WTC11 (cell line): ENCODE measurements at regions not wholly inside any gene's neighbourhood (a gene's known extent, or its start where the extent isn't known, plus 50 kb on each side); places are given as distances from the start of the nearest gene placed in this dataset.
"Not testable (repeated sequence)": the region's sequence is repeated elsewhere in the genome, so short reads cannot be mapped to it uniquely, and the experiment has no call there.

ENCODE experiments used
- JUN ChIP-seq: sonication (generic); formaldehyde crosslinking; IDR thresholded peaks from 2 replicates; pipeline ENCODE4 v1.8.0; 2023; ENCODE audit warnings: mild to moderate bottlenecking, missing genetic modification reagents
- MXD4 ChIP-seq: fragments of 250-450 bp; sonication (Bioruptor Pico); IDR thresholded peaks from 2 replicates; pipeline ENCODE4 v1.8.0; 2021; ENCODE audit warnings: mild to moderate bottlenecking, moderate library complexity, borderline replicate concordance
- NR2C2 ChIP-seq: sonication (generic); formaldehyde crosslinking; IDR thresholded peaks from 2 replicates; pipeline ENCODE4 v1.8.0; 2022; ENCODE audit warnings: mild to moderate bottlenecking, missing genetic modification reagents
- SP1 ChIP-seq: sonication (generic); formaldehyde crosslinking; conservative IDR thresholded peaks from 2 replicates; pipeline ENCODE4 v1.8.1; 2022; ENCODE audit warnings: missing genetic modification reagents
- ZNF121 ChIP-seq: sonication (generic); formaldehyde crosslinking; IDR thresholded peaks from 2 replicates; pipeline ENCODE4 v1.8.0; 2023; ENCODE audit warnings: missing genetic modification reagents
- TF ChIP-seq, protein P1 (sequence below): fragments of 200-600 bp; IDR thresholded peaks from 2 replicates; pipeline ENCODE4 v1.8.0; 2022; ENCODE audit warnings: antibody characterized with exemption
- TF ChIP-seq, protein P2 (sequence below): sonication (generic); formaldehyde crosslinking; IDR thresholded peaks from 2 replicates; pipeline ENCODE4 v1.8.0; 2023; ENCODE audit warnings: missing genetic modification reagents, mild to moderate bottlenecking, borderline replicate concordance
- TF ChIP-seq, protein P3 (sequence below): sonication (generic); formaldehyde crosslinking; IDR thresholded peaks from 2 replicates; pipeline ENCODE4 v1.8.0; 2022; ENCODE audit warnings: mild to moderate bottlenecking, missing genetic modification reagents

DNA sequence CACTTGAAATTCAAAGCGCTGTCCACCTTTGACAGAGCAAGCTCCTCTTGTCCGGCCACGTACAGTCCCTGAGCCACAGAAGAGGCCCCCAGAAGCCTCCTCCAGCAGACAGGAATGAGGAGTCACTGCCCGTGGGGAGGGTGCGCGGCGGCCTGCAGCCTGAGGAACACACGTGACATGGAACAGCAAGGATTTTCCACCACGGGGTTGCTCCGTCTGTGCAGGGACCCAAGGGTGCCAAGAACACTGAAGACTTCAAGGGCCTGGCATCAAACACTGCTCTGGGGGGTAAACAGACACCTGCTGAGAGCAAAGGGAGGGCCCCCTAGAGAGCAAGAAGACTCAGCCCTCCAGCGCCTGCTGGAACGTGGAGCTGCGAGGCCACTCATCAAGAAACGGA, 237.9 kb upstream of the SGCG start:
- TF ChIP-seq, protein P1, sequence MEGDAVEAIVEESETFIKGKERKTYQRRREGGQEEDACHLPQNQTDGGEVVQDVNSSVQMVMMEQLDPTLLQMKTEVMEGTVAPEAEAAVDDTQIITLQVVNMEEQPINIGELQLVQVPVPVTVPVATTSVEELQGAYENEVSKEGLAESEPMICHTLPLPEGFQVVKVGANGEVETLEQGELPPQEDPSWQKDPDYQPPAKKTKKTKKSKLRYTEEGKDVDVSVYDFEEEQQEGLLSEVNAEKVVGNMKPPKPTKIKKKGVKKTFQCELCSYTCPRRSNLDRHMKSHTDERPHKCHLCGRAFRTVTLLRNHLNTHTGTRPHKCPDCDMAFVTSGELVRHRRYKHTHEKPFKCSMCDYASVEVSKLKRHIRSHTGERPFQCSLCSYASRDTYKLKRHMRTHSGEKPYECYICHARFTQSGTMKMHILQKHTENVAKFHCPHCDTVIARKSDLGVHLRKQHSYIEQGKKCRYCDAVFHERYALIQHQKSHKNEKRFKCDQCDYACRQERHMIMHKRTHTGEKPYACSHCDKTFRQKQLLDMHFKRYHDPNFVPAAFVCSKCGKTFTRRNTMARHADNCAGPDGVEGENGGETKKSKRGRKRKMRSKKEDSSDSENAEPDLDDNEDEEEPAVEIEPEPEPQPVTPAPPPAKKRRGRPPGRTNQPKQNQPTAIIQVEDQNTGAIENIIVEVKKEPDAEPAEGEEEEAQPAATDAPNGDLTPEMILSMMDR: not testable (repeated sequence)
- TF ChIP-seq JUN (CRISPR knock-in tag); MXD4 (CRISPR knock-in tag); SP1; ZNF121 (CRISPR knock-in tag); NR2C2 (CRISPR knock-in tag): not testable (repeated sequence)
- TF ChIP-seq, protein P2, sequence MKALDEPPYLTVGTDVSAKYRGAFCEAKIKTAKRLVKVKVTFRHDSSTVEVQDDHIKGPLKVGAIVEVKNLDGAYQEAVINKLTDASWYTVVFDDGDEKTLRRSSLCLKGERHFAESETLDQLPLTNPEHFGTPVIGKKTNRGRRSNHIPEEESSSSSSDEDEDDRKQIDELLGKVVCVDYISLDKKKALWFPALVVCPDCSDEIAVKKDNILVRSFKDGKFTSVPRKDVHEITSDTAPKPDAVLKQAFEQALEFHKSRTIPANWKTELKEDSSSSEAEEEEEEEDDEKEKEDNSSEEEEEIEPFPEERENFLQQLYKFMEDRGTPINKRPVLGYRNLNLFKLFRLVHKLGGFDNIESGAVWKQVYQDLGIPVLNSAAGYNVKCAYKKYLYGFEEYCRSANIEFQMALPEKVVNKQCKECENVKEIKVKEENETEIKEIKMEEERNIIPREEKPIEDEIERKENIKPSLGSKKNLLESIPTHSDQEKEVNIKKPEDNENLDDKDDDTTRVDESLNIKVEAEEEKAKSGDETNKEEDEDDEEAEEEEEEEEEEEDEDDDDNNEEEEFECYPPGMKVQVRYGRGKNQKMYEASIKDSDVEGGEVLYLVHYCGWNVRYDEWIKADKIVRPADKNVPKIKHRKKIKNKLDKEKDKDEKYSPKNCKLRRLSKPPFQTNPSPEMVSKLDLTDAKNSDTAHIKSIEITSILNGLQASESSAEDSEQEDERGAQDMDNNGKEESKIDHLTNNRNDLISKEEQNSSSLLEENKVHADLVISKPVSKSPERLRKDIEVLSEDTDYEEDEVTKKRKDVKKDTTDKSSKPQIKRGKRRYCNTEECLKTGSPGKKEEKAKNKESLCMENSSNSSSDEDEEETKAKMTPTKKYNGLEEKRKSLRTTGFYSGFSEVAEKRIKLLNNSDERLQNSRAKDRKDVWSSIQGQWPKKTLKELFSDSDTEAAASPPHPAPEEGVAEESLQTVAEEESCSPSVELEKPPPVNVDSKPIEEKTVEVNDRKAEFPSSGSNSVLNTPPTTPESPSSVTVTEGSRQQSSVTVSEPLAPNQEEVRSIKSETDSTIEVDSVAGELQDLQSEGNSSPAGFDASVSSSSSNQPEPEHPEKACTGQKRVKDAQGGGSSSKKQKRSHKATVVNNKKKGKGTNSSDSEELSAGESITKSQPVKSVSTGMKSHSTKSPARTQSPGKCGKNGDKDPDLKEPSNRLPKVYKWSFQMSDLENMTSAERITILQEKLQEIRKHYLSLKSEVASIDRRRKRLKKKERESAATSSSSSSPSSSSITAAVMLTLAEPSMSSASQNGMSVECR: not testable (repeated sequence)
- TF ChIP-seq, protein P3, sequence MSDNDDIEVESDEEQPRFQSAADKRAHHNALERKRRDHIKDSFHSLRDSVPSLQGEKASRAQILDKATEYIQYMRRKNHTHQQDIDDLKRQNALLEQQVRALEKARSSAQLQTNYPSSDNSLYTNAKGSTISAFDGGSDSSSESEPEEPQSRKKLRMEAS (CRISPR knock-in tag): not testable (repeated sequence)
